ENCODE measurements at regions not wholly inside any gene's neighbourhood (a gene's known extent, or its start where the extent isn't known, plus 50 kb on each side); places are given as distances from the start of the nearest gene placed in this dataset.

GRCh38 chr6:84448331-84448730, 220.9 kb upstream of the CEP162 start:
- TF ChIP-seq CTCF (conservative IDR thresholded peaks at IDR 0.05; ENCODE audit: low read depth, low read length) (no peak), EZH2 (IDR thresholded peaks at IDR 0.05; ENCODE audit: borderline replicate concordance, low read depth, low read length, poor library complexity, severe bottlenecking) (no peak)

All from A673 (cell line).